GM23338 (cell line): ENCODE measurements at regions not wholly inside any gene's neighbourhood (a gene's known extent, or its start where the extent isn't known, plus 50 kb on each side); places are given as distances from the start of the nearest gene placed in this dataset.

Experiments used
- ATAC-seq: fragments of 200-7000 bp; cut with Tn5 transposase; 3 replicates; pipeline ENCODE4 v1.9.1; 2020
- DNase-seq: peaks from one replicate; pipeline ENCODE4 v3.0.0-alpha.2; 2015; ENCODE audit warnings: low spot score
- H2AFZ ChIP-seq: fragments of 200-600 bp; sonication (generic); 2 replicates; pipeline ENCODE4 v1.8.0; 2016; ENCODE audit warnings: antibody characterized with exemption, mild to moderate bottlenecking, moderate library complexity
- H3F3A ChIP-seq: fragments of 200-600 bp; sonication (generic); replicated peaks from 2 replicates; pipeline ENCODE4 v1.8.0; 2017; ENCODE audit warnings: antibody characterized with exemption, mixed run types, low read depth
- H3K27ac ChIP-seq: fragments of 200-600 bp; sonication (generic); 2 replicates; pipeline ENCODE4 v1.6.1; 2016; ENCODE audit warnings: low read depth
- H3K27me3 ChIP-seq: fragments of 200-600 bp; sonication (generic); 2 replicates; pipeline ENCODE4 v1.8.0; 2016; ENCODE audit warnings: mild to moderate bottlenecking, mixed run types, moderate library complexity; ENCODE audit not compliant: insufficient read depth
- H3K36me3 ChIP-seq: fragments of 200-600 bp; sonication (generic); 2 replicates; pipeline ENCODE4 v1.8.0; 2016; ENCODE audit warnings: mild to moderate bottlenecking; ENCODE audit not compliant: insufficient read depth
- H3K4me1 ChIP-seq: fragments of 200-600 bp; sonication (generic); 2 replicates; pipeline ENCODE4 v1.8.0; 2016; ENCODE audit warnings: mild to moderate bottlenecking, moderate library complexity; ENCODE audit not compliant: insufficient read depth
- H3K4me2 ChIP-seq: fragments of 200-600 bp; sonication (generic); 2 replicates; pipeline ENCODE4 v1.7.1; 2017; ENCODE audit warnings: mixed run types
- H3K4me3 ChIP-seq: fragments of 200-600 bp; sonication (generic); 2 replicates; pipeline ENCODE4 v1.6.1; 2016; ENCODE audit warnings: mixed run types
- H3K79me2 ChIP-seq: fragments of 200-600 bp; sonication (generic); replicated peaks from 2 replicates; pipeline ENCODE4 v1.8.0; 2017; ENCODE audit warnings: mild to moderate bottlenecking; ENCODE audit not compliant: insufficient read depth
- H3K9me2 ChIP-seq: fragments of 200-600 bp; sonication (generic); 2 replicates; pipeline ENCODE4 v1.8.0; 2017; ENCODE audit not compliant: insufficient read depth
- H4K20me1 ChIP-seq: fragments of 200-600 bp; sonication (generic); replicated peaks from 2 replicates; pipeline ENCODE4 v1.8.0; 2017; ENCODE audit warnings: mild to moderate bottlenecking; ENCODE audit not compliant: insufficient read depth
- H3K27ac Mint-ChIP-seq: 2 replicates; pipeline ENCODE4 v1.8.0; 2020; ENCODE audit warnings: inconsistent platforms, mild to moderate bottlenecking, moderate library complexity, mixed read lengths
- H3K27me3 Mint-ChIP-seq: 3 replicates; pipeline ENCODE4 v1.8.0; 2022; ENCODE audit warnings: low read depth, mild to moderate bottlenecking, moderate library complexity, mixed read lengths, inconsistent platforms; ENCODE audit not compliant: insufficient read depth, poor library complexity
- H3K36me3 Mint-ChIP-seq: 3 replicates; pipeline ENCODE4 v1.8.0; 2021; ENCODE audit warnings: low read depth, mild to moderate bottlenecking, inconsistent platforms, moderate library complexity, mixed read lengths
- H3K4me1 Mint-ChIP-seq: 3 replicates; pipeline ENCODE4 v1.8.0; 2020; ENCODE audit warnings: mild to moderate bottlenecking, inconsistent platforms, mixed read lengths
- H3K4me3 Mint-ChIP-seq: 3 replicates; pipeline ENCODE4 v1.8.0; 2021; ENCODE audit warnings: moderate library complexity, mild to moderate bottlenecking, inconsistent platforms, mixed read lengths
- H3K9me3 Mint-ChIP-seq: 3 replicates; pipeline ENCODE4 v1.8.0; 2020; ENCODE audit warnings: moderate library complexity, mild to moderate bottlenecking, inconsistent platforms, mixed read lengths
- CREB1 ChIP-seq: fragments of 250-450 bp; sonication (Bioruptor Pico); IDR thresholded peaks from 2 replicates; pipeline ENCODE4 v1.5.0; 2020; ENCODE audit warnings: low read depth, mild to moderate bottlenecking, moderate library complexity
- ETS1 ChIP-seq: IDR thresholded peaks from 2 replicates; pipeline ENCODE4 v1.6.1; 2016; ENCODE audit warnings: antibody characterized with exemption
- EZH2 ChIP-seq: fragments of 200-600 bp; sonication (generic); IDR thresholded peaks from one replicate; pipeline ENCODE4 v1.8.0; 2017; ENCODE audit warnings: antibody characterized with exemption, mild to moderate bottlenecking, low read depth; ENCODE audit not compliant: unreplicated experiment
- EZH2phosphoT487 ChIP-seq: fragments of 200-600 bp; sonication (generic); IDR thresholded peaks from one replicate; pipeline ENCODE4 v1.8.1; 2018; ENCODE audit warnings: antibody characterized with exemption; ENCODE audit not compliant: unreplicated experiment
- POLR2AphosphoS5 ChIP-seq: IDR thresholded peaks from 2 replicates; pipeline ENCODE4 v1.6.1; 2016; ENCODE audit warnings: antibody characterized with exemption, low read depth
- REST ChIP-seq: IDR thresholded peaks from one replicate; pipeline ENCODE4 v1.6.1; 2018; ENCODE audit warnings: antibody characterized with exemption; ENCODE audit not compliant: unreplicated experiment
- STAT1 ChIP-seq: IDR thresholded peaks from one replicate; pipeline ENCODE4 v1.6.1; 2016; ENCODE audit warnings: antibody characterized with exemption; ENCODE audit not compliant: unreplicated experiment
- ZNF331 ChIP-seq: fragments of 250-450 bp; sonication (Bioruptor Pico); IDR thresholded peaks from 2 replicates; pipeline ENCODE4 v1.5.0; 2020; ENCODE audit warnings: low read depth, mild to moderate bottlenecking, moderate library complexity
- TF ChIP-seq, protein P1 (sequence below), 2 experiments: fragments of 200-600 bp in 1 of 2; sonication (generic) in 1 of 2; conservative IDR thresholded peaks; 2 replicates each; pipeline versions ENCODE4 v1.5.1 to v1.6.1; 2016 to 2017; ENCODE audit warnings: antibody characterized with exemption in 2 of 2, low read depth in 2 of 2, mild to moderate bottlenecking in 2 of 2, moderate library complexity in 1 of 2

- no peak for TF ChIP-seq REST
- no peak for TF ChIP-seq POLR2AphosphoS5
- no peak for TF ChIP-seq CREB1 (CRISPR knock-in tag)
- TF ChIP-seq EZH2phosphoT487 = no peak
- no peak for TF ChIP-seq STAT1
- TF ChIP-seq EZH2 = no peak
- TF ChIP-seq, protein P1, sequence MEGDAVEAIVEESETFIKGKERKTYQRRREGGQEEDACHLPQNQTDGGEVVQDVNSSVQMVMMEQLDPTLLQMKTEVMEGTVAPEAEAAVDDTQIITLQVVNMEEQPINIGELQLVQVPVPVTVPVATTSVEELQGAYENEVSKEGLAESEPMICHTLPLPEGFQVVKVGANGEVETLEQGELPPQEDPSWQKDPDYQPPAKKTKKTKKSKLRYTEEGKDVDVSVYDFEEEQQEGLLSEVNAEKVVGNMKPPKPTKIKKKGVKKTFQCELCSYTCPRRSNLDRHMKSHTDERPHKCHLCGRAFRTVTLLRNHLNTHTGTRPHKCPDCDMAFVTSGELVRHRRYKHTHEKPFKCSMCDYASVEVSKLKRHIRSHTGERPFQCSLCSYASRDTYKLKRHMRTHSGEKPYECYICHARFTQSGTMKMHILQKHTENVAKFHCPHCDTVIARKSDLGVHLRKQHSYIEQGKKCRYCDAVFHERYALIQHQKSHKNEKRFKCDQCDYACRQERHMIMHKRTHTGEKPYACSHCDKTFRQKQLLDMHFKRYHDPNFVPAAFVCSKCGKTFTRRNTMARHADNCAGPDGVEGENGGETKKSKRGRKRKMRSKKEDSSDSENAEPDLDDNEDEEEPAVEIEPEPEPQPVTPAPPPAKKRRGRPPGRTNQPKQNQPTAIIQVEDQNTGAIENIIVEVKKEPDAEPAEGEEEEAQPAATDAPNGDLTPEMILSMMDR (conservative IDR thresholded peaks at IDR 0.05; ENCODE audit: low read depth in 2 of 2) = no peak
- TF ChIP-seq ETS1 = no peak
- no peak for TF ChIP-seq ZNF331
Measured at GRCh38 chr2:60215386-60215901, 338.0 kb downstream of the BCL11A start (continued).

- no peak overlapping the region for H3K4me3 ChIP-seq
- H3F3A ChIP-seq = no peaks in the 10 kb centered on the region
- no peaks in the 10 kb centered on the region for H3K36me3 ChIP-seq
- H4K20me1 ChIP-seq = no peaks in the 10 kb centered on the region
- no peak overlapping the region for H3K4me2 ChIP-seq
- no peaks in the 10 kb centered on the region for H3K79me2 ChIP-seq
- no peaks in the 10 kb centered on the region for H3K9me2 ChIP-seq
- H3K27me3 ChIP-seq = no peaks in the 10 kb centered on the region
- H2AFZ ChIP-seq = no peak overlapping the region; the same call in 1 of the 2 replicates
- Mint-ChIP-seq H3K27me3 (no peaks in the 10 kb centered on the region), H3K36me3 (no peaks in the 10 kb centered on the region), H3K4me1 (peaks cover 30% of the 10 kb centered on the region), H3K27ac (no peak overlapping the region), H3K9me3 (no peaks in the 10 kb centered on the region), H3K4me3 (no peak overlapping the region)
- no peak overlapping the region for H3K27ac ChIP-seq
- DNase-seq = no peak
- peaks cover 4% of the 10 kb centered on the region; the same call in 1 of the 2 replicates for H3K4me1 ChIP-seq
- ATAC-seq = no peak
- TF ChIP-seq POLR2AphosphoS5 (no peak), REST (no peak), EZH2phosphoT487 (no peak), CREB1 (CRISPR knock-in tag) (no peak)
- TF ChIP-seq, protein P1 (conservative IDR thresholded peaks at IDR 0.05; ENCODE audit: low read depth in 2 of 2) = no peak
Measured at GRCh38 chr2:60214626-60214875, 338.9 kb downstream of the BCL11A start.
